Vagina (tissue), 2 donors: ENCODE measurements at regions not wholly inside any gene's neighbourhood (a gene's known extent, or its start where the extent isn't known, plus 50 kb on each side); places are given as distances from the start of the nearest gene placed in this dataset.

Experiments
- DNase-seq, 2 donors: peaks; one replicate each; pipeline ENCODE4 v3.0.0-alpha.2; 2017; ENCODE audit errors: extremely low spot score in 2 of 2
- H3K27ac ChIP-seq: fragments of 200-600 bp; sonication (generic); one replicate; pipeline ENCODE4 v1.5.1; 2019
- H3K27me3 ChIP-seq: fragments of 200-600 bp; sonication (generic); one replicate; pipeline ENCODE4 v1.5.1; 2019
- H3K36me3 ChIP-seq, 2 donors: fragments of 200-600 bp; sonication (generic); one replicate each; pipeline ENCODE4 v1.5.1; 2017 to 2019
- H3K4me1 ChIP-seq: fragments of 200-600 bp; sonication (generic); one replicate; pipeline ENCODE4 v1.5.1; 2019
- H3K4me3 ChIP-seq, 2 donors: fragments of 200-600 bp; sonication (generic); 1 replicate in 1 of 2; 2 replicates in 1 of 2; pipeline ENCODE4 v1.5.1; 2016 to 2019
- H3K9me3 ChIP-seq: fragments of 200-600 bp; sonication (generic); one replicate; pipeline ENCODE4 v1.5.1; 2019
- CTCF ChIP-seq, 3 experiments: fragments of 450-650 bp in 2 of 3; fragments of 200-600 bp in 1 of 3; sonication (generic) in 1 of 3; IDR thresholded peaks; one replicate each; pipeline ENCODE4 v1.5.1; 2017 to 2019; ENCODE audit warnings: antibody characterized with exemption in 3 of 3, mild to moderate bottlenecking in 2 of 3, moderate library complexity in 2 of 3
- POLR2A ChIP-seq, 2 donors: fragments of 450-650 bp; IDR thresholded peaks; one replicate each; pipeline ENCODE4 v1.6.1; 2017; ENCODE audit warnings: antibody characterized with exemption in 2 of 2, mild to moderate bottlenecking in 2 of 2, moderate library complexity in 2 of 2
- POLR2AphosphoS5 ChIP-seq, 2 donors: sonication (generic); formaldehyde crosslinking; IDR thresholded peaks; one replicate each; pipeline ENCODE4 v1.9.0; 2017; ENCODE audit warnings: antibody characterized with exemption in 2 of 2, mild to moderate bottlenecking in 2 of 2, low read depth in 1 of 2; ENCODE audit not compliant: insufficient read depth in 1 of 2
- intact Hi-C: fragments of 100-400 bp; cut with DNase I; formaldehyde crosslinking; loops from one replicate; pipeline ENCODE4 v1.15.1; 2023

GRCh38 chr7:85508642-85509410 is 322.0 kb upstream of the SEMA3D start:
- no peaks in the 10 kb centered on the region for H3K4me1 ChIP-seq
- no peak overlapping the region for H3K27ac ChIP-seq
- DNase-seq: no peak
- TF ChIP-seq POLR2AphosphoS5 (IDR thresholded peaks at IDR 0.05; ENCODE audit: insufficient read depth in 1 of 2, low read depth in 1 of 2) (no peak), CTCF (IDR thresholded peaks at IDR 0.05) (no peak), POLR2A (IDR thresholded peaks at IDR 0.05) (no peak)
- H3K36me3 ChIP-seq: no peaks in the 10 kb centered on the region
- H3K9me3 ChIP-seq: no peaks in the 10 kb centered on the region
- intact Hi-C loops: no loop called here
- no peaks in the 10 kb centered on the region for H3K27me3 ChIP-seq
- no peak overlapping the region for H3K4me3 ChIP-seq

- TF ChIP-seq CTCF (IDR thresholded peaks at IDR 0.05) (no peak), POLR2AphosphoS5 (IDR thresholded peaks at IDR 0.05; ENCODE audit: insufficient read depth in 1 of 2, low read depth in 1 of 2) (no peak), POLR2A (IDR thresholded peaks at IDR 0.05) (no peak)
- no peaks in the 10 kb centered on the region for H3K9me3 ChIP-seq
- H3K27me3 ChIP-seq: no peaks in the 10 kb centered on the region
- DNase-seq: no peak
- H3K27ac ChIP-seq: no peak overlapping the region
- H3K4me3 ChIP-seq: no peak overlapping the region
- no peaks in the 10 kb centered on the region for H3K4me1 ChIP-seq
- H3K36me3 ChIP-seq: no peaks in the 10 kb centered on the region
- intact Hi-C loops: no loop called here
These were observed 311.2 kb upstream of the SEMA3D start for GRCh38 chr7:85498031-85498430.

- Histone ChIP-seq H3K27me3 (no peaks in the 10 kb centered on the region), H3K9me3 (no peaks in the 10 kb centered on the region), H3K27ac (no peak overlapping the region), H3K36me3 (no peaks in the 10 kb centered on the region), H3K4me1 (no peaks in the 10 kb centered on the region), H3K4me3 (no peak overlapping the region)
- no peak for TF ChIP-seq POLR2AphosphoS5 (IDR thresholded peaks at IDR 0.05; ENCODE audit: insufficient read depth in 1 of 2, low read depth in 1 of 2)
- no peak for TF ChIP-seq POLR2A (IDR thresholded peaks at IDR 0.05)
- no peak for TF ChIP-seq CTCF (IDR thresholded peaks at IDR 0.05)
- intact Hi-C loops: no loop called here
- no peak for DNase-seq
These were observed 302.6 kb upstream of the SEMA3D start for GRCh38 chr7:85489498-85489897.

- no peak for DNase-seq
- Histone ChIP-seq H3K9me3 (no peaks in the 10 kb centered on the region), H3K4me1 (no peaks in the 10 kb centered on the region), H3K27me3 (no peaks in the 10 kb centered on the region), H3K36me3 (no peaks in the 10 kb centered on the region), H3K27ac (no peak overlapping the region), H3K4me3 (no peak overlapping the region)
- intact Hi-C loops: no loop called here
- TF ChIP-seq POLR2AphosphoS5 (IDR thresholded peaks at IDR 0.05; ENCODE audit: insufficient read depth in 1 of 2, low read depth in 1 of 2) (no peak), CTCF (IDR thresholded peaks at IDR 0.05) (no peak), POLR2A (IDR thresholded peaks at IDR 0.05) (no peak)
These were observed 301.6 kb upstream of the SEMA3D start for GRCh38 chr7:85488406-85488805.

GRCh38 chr7:85483177-85483576 is 296.3 kb upstream of the SEMA3D start:
- Histone ChIP-seq H3K4me3 (no peak overlapping the region), H3K27ac (no peak overlapping the region), H3K4me1 (peaks cover 8% of the 10 kb centered on the region), H3K9me3 (no peaks in the 10 kb centered on the region), H3K36me3 (no peaks in the 10 kb centered on the region), H3K27me3 (no peaks in the 10 kb centered on the region)
- intact Hi-C loops: no loop called here
- no peak for DNase-seq
- TF ChIP-seq POLR2AphosphoS5 (IDR thresholded peaks at IDR 0.05; ENCODE audit: insufficient read depth in 1 of 2, low read depth in 1 of 2) (no peak), CTCF (IDR thresholded peaks at IDR 0.05) (no peak), POLR2A (IDR thresholded peaks at IDR 0.05) (no peak)
